A673 (cell line): ENCODE measurements at regions not wholly inside any gene's neighbourhood (a gene's known extent, or its start where the extent isn't known, plus 50 kb on each side); places are given as distances from the start of the nearest gene placed in this dataset.

Experiments
- BruUV-seq: library from RNA; stranded (reverse); fragments of 400-500 nt; replicated peaks from 2 replicates; lab custom pipeline; 2021; lab: Mats Ljungman, UMichigan
- CTCF ChIA-PET: fragments of 300-600 bp; sonication (Branson Sonifier 250); formaldehyde crosslinking; loops from one replicate; lab custom pipeline; 2022; ENCODE audit warnings: antibody characterized with exemption; lab: Charles Lee
- POLR2A ChIA-PET: fragments of 300-600 bp; sonication (Branson Sonifier 250); formaldehyde crosslinking; loops from one replicate; lab custom pipeline; 2022; ENCODE audit warnings: antibody characterized with exemption; ENCODE audit not compliant: low non-redundant PET; lab: Charles Lee
- DNase-seq: peaks from one replicate; pipeline ENCODE4 v3.0.0-alpha.2; 2015; ENCODE audit warnings: low spot score
- H3K27ac ChIP-seq: fragments of 200-600 bp; sonication (generic); 2 replicates; pipeline ENCODE4 v1.5.1; 2016; ENCODE audit warnings: mixed run types, low read depth, mild to moderate bottlenecking, mixed read lengths, antibody characterized with exemption, low read length; ENCODE audit not compliant: poor library complexity, severe bottlenecking
- H3K27me3 ChIP-seq: fragments of 200-600 bp; sonication (generic); replicated peaks from 2 replicates; pipeline ENCODE4 v1.6.1; 2017; ENCODE audit warnings: mixed run types, low read depth, mild to moderate bottlenecking, mixed read lengths, antibody characterized with exemption, low read length; ENCODE audit not compliant: insufficient read depth, poor library complexity
- H3K36me3 ChIP-seq: fragments of 200-600 bp; sonication (generic); 2 replicates; pipeline ENCODE4 v1.6.1; 2016; ENCODE audit warnings: mixed run types, mild to moderate bottlenecking, mixed read lengths, antibody characterized with exemption, low read length; ENCODE audit not compliant: insufficient read depth, poor library complexity, severe bottlenecking
- H3K4me1 ChIP-seq: fragments of 200-600 bp; sonication (generic); 2 replicates; pipeline ENCODE4 v1.6.1; 2017; ENCODE audit warnings: mixed run types, mild to moderate bottlenecking, mixed read lengths, antibody characterized with exemption, low read length; ENCODE audit not compliant: insufficient read depth, poor library complexity, severe bottlenecking
- H3K4me3 ChIP-seq: fragments of 200-600 bp; sonication (generic); 2 replicates; pipeline ENCODE4 v1.5.1; 2016; ENCODE audit warnings: low read depth, mixed run types, mild to moderate bottlenecking, mixed read lengths, low read length; ENCODE audit not compliant: poor library complexity, severe bottlenecking
- H3K9me3 ChIP-seq: fragments of 200-600 bp; sonication (generic); 2 replicates; pipeline ENCODE4 v1.6.1; 2016; ENCODE audit warnings: mixed run types, low read depth, mild to moderate bottlenecking, mixed read lengths, antibody characterized with exemption, low read length; ENCODE audit not compliant: poor library complexity, severe bottlenecking
- CTCF ChIP-seq: fragments of 300-800, 200-600 bp; sonication (generic); conservative IDR thresholded peaks from 2 replicates; pipeline ENCODE4 v1.5.1; 2017; ENCODE audit warnings: low read depth, mild to moderate bottlenecking, antibody characterized with exemption, low read length, moderate library complexity, mixed read lengths
- EZH2 ChIP-seq: fragments of 200-600 bp; sonication (generic); IDR thresholded peaks from 2 replicates; pipeline ENCODE4 v1.6.1; 2017; ENCODE audit warnings: borderline replicate concordance, low read depth, mild to moderate bottlenecking, mixed read lengths, antibody characterized with exemption, low read length; ENCODE audit not compliant: poor library complexity, severe bottlenecking
- intact Hi-C: fragments of 100-400 bp; cut with micrococcal nuclease; formaldehyde crosslinking; loops from one replicate; pipeline ENCODE4 v1.10.0; 2022; ENCODE audit not compliant: unreplicated experiment

GRCh38 chr14:34014936-34015335 lies 64.1 kb upstream of the EGLN3 start:
- TF ChIP-seq CTCF (no peak), EZH2 (no peak)
- no TSS peak for BruUV-seq
- intact Hi-C loops, result no loop called here
- no peak overlapping the region for H3K4me3 ChIP-seq
- peaks cover 9% of the 10 kb centered on the region for H3K27me3 ChIP-seq
- H3K36me3 ChIP-seq, result no peaks in the 10 kb centered on the region
- no peaks in the 10 kb centered on the region for H3K9me3 ChIP-seq
- ChIA-PET CTCF (no interaction called here), POLR2A (no interaction called here)
- no peak overlapping the region for H3K27ac ChIP-seq
- peaks cover 14% of the 10 kb centered on the region for H3K4me1 ChIP-seq
- no peak for DNase-seq

DNA sequence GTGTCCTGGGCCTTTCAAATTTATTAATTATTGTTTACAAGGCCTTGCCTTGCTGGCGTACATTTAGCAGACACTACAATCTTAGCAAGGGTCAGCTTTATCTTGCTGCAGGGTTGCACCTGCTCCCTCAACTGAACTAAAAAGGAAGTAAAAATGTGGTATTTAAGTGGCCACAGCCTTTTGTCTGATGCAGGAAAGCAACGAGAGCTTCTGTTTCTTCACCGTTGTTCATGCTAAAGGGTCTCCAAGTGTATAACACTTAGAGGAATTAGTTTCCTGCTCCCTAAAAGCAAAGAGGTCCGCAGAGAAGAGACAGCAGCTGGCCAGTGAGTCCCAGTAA lies 62.8 kb upstream of the EGLN3 start:
- Histone ChIP-seq H3K27ac (no peak overlapping the region), H3K4me3 (no peak overlapping the region), H3K27me3 (no peaks in the 10 kb centered on the region), H3K36me3 (no peaks in the 10 kb centered on the region), H3K4me1 (peaks cover 9% of the 10 kb centered on the region), H3K9me3 (no peaks in the 10 kb centered on the region)
- TF ChIP-seq CTCF (no peak), EZH2 (no peak)
- DNase-seq, result no peak
- POLR2A ChIA-PET, result no interaction called here
- CTCF ChIA-PET, result no interaction called here
- intact Hi-C loops, result no loop called here
- BruUV-seq, result no TSS peak

- TF ChIP-seq CTCF (no peak), EZH2 (no peak)
- Histone ChIP-seq H3K27ac (no peak overlapping the region), H3K4me1 (peaks cover 3% of the 10 kb centered on the region), H3K36me3 (no peaks in the 10 kb centered on the region), H3K27me3 (no peaks in the 10 kb centered on the region), H3K9me3 (no peaks in the 10 kb centered on the region), H3K4me3 (no peak overlapping the region)
- no peak for DNase-seq
- ChIA-PET POLR2A (no interaction called here), CTCF (no interaction called here)
- intact Hi-C loops, result no loop called here
- BruUV-seq, result no TSS peak
Measured at GRCh38 chr14:34012978-34013720, 62.3 kb upstream of the EGLN3 start.
